Keratinocyte (primary cell): ENCODE measurements at regions not wholly inside any gene's neighbourhood (a gene's known extent, or its start where the extent isn't known, plus 50 kb on each side); places are given as distances from the start of the nearest gene placed in this dataset.

Source experiments
- CTCF ChIP-seq, 3 experiments: IDR thresholded peaks in 1 of 3; conservative IDR thresholded peaks in 1 of 3; optimal IDR thresholded peaks in 1 of 3; 2 replicates in 2 of 3; 3 replicates in 1 of 3; pipeline versions ENCODE3 to v1.5.1; 2011; ENCODE audit warnings: low read length in 3 of 3, mild to moderate bottlenecking in 3 of 3, moderate library complexity in 2 of 3, control low read depth in 1 of 3, inconsistent platforms in 1 of 3; ENCODE audit not compliant: insufficient read depth in 2 of 3; ENCODE audit errors: extremely low read depth in 1 of 3
- EZH2 ChIP-seq: IDR thresholded peaks from one replicate; pipeline ENCODE4 v1.6.1; 2012; ENCODE audit warnings: inconsistent platforms, mild to moderate bottlenecking, low read length, moderate library complexity

- no peak for TF ChIP-seq CTCF (optimal IDR thresholded peaks at IDR 0.05 in 1 of 3, IDR thresholded peaks at IDR 0.05 in 1 of 3, conservative IDR thresholded peaks at IDR 0.05 in 1 of 3; ENCODE audit: extremely low read depth in 1 of 3, insufficient read depth in 2 of 3, low read length in 3 of 3)
- TF ChIP-seq EZH2: no peak
Measured at GRCh38 chr2:66724241-66724640, 289.3 kb downstream of the MEIS1 start.
